ENCODE measurements at regions not wholly inside any gene's neighbourhood (a gene's known extent, or its start where the extent isn't known, plus 50 kb on each side); places are given as distances from the start of the nearest gene placed in this dataset.

GRCh38 chr1:4062041-4062440 is 162.0 kb upstream of the C1orf174 start:
- 67% methylated on average over 1 of the region's 9 CpGs for WGBS (ENCODE audit: insufficient coverage, low coverage, low lambda C conversion rate, missing lambda C conversion rate)
- intact Hi-C loops (cut with DNase I) = no loop called here
- Histone ChIP-seq H3K36me3 (no peaks in the 10 kb centered on the region), H3K27ac (no peak overlapping the region), H3K4me1 (no peaks in the 10 kb centered on the region), H3K27me3 (no peaks in the 10 kb centered on the region), H3K4me3 (no peak overlapping the region), H3K9me3 (no peaks in the 10 kb centered on the region)
- TF ChIP-seq CTCF (IDR thresholded peaks at IDR 0.05) (no peak), POLR2A (IDR thresholded peaks at IDR 0.05) (no peak)
- ATAC-seq (no peak), DNase-seq (no peak)

- ATAC-seq (no peak), DNase-seq (peak in 1 of 3 donors; percentile 12)
- Histone ChIP-seq H3K27me3 (no peaks in the 10 kb centered on the region), H3K9me3 (no peaks in the 10 kb centered on the region), H3K4me3 (no peak overlapping the region), H3K27ac (no peak overlapping the region), H3K4me1 (no peaks in the 10 kb centered on the region), H3K36me3 (no peaks in the 10 kb centered on the region)
- TF ChIP-seq CTCF (IDR thresholded peaks at IDR 0.05) (no peak), POLR2A (IDR thresholded peaks at IDR 0.05) (no peak)
- intact Hi-C loops (cut with DNase I) = no loop called here
- WGBS (ENCODE audit: insufficient coverage, low coverage, low lambda C conversion rate, missing lambda C conversion rate) = 49% methylated on average over 9 of the region's 13 CpGs
Observed at GRCh38 chr1:4062560-4062959, 162.5 kb upstream of the C1orf174 start.

GRCh38 chr1:4062992-4063391 is 162.9 kb upstream of the C1orf174 start:
- Histone ChIP-seq H3K36me3 (no peaks in the 10 kb centered on the region), H3K4me1 (no peaks in the 10 kb centered on the region), H3K27me3 (no peaks in the 10 kb centered on the region), H3K9me3 (no peaks in the 10 kb centered on the region), H3K4me3 (no peak overlapping the region), H3K27ac (no peak overlapping the region)
- TF ChIP-seq POLR2A (IDR thresholded peaks at IDR 0.05) = no peak
- TF ChIP-seq CTCF (IDR thresholded peaks at IDR 0.05) = no peak
- ATAC-seq (peak in 1 of 4 donors; percentile 18), DNase-seq (no peak)
- 82% methylated on average over 3 of the region's 15 CpGs for WGBS (ENCODE audit: insufficient coverage, low coverage, low lambda C conversion rate, missing lambda C conversion rate)
- intact Hi-C loops (cut with DNase I) = no loop called here

- TF ChIP-seq CTCF (IDR thresholded peaks at IDR 0.05) (no peak), POLR2A (IDR thresholded peaks at IDR 0.05) (no peak)
- Histone ChIP-seq H3K9me3 (no peaks in the 10 kb centered on the region), H3K4me1 (no peaks in the 10 kb centered on the region), H3K27me3 (no peaks in the 10 kb centered on the region), H3K27ac (no peak overlapping the region), H3K4me3 (no peak overlapping the region), H3K36me3 (no peaks in the 10 kb centered on the region)
- no peak for ATAC-seq
- DNase-seq = no peak
- intact Hi-C loops (cut with DNase I) = no loop called here
- WGBS (ENCODE audit: insufficient coverage, low coverage, low lambda C conversion rate, missing lambda C conversion rate) = 67% methylated on average over 2 of the region's 7 CpGs
Observed at GRCh38 chr1:4063516-4063915, 163.4 kb upstream of the C1orf174 start.

Data from right lobe of liver (tissue), 6 donors.